ENCODE measurements at regions not wholly inside any gene's neighbourhood (a gene's known extent, or its start where the extent isn't known, plus 50 kb on each side); places are given as distances from the start of the nearest gene placed in this dataset.

GRCh38 chr1:106637566-106637965, 418.9 kb upstream of the PRMT6 start:
- DNase-seq, result no peak

- DNase-seq, result no peak
Observed at GRCh38 chr1:106646261-106646784, 410.2 kb upstream of the PRMT6 start.

GRCh38 chr1:106646816-106647215, 409.7 kb upstream of the PRMT6 start:
- DNase-seq, result no peak

GRCh38 chr1:106651028-106651762, 405.3 kb upstream of the PRMT6 start:
- DNase-seq, result no peak

GRCh38 chr1:106659490-106660244, 396.8 kb upstream of the PRMT6 start:
- DNase-seq, result no peak

- DNase-seq, result no peak
Observed at GRCh38 chr1:106675558-106675957, 380.9 kb upstream of the PRMT6 start.

GRCh38 chr1:106676021-106676420, 380.5 kb upstream of the PRMT6 start:
- DNase-seq, result no peak

- no peak for DNase-seq
Observed at GRCh38 chr1:106677181-106677580, 379.3 kb upstream of the PRMT6 start.

GRCh38 chr1:106677721-106678120, 378.8 kb upstream of the PRMT6 start:
- no peak for DNase-seq

- DNase-seq, result no peak
Observed at GRCh38 chr1:106678279-106679050, 378.0 kb upstream of the PRMT6 start.

- DNase-seq, result no peak
Observed at GRCh38 chr1:106680216-106680615, 376.3 kb upstream of the PRMT6 start.

GRCh38 chr1:106680776-106681344, 375.6 kb upstream of the PRMT6 start:
- DNase-seq, result no peak

- DNase-seq, result no peak
Observed at GRCh38 chr1:106681939-106682522, 374.4 kb upstream of the PRMT6 start.

- DNase-seq, result no peak
Observed at GRCh38 chr1:106688446-106688845, 368.0 kb upstream of the PRMT6 start.

GRCh38 chr1:106698660-106699059, 357.8 kb upstream of the PRMT6 start:
- no peak for DNase-seq

- DNase-seq, result no peak
Observed at GRCh38 chr1:106699433-106699832, 357.0 kb upstream of the PRMT6 start.

GRCh38 chr1:106700211-106700610, 356.3 kb upstream of the PRMT6 start:
- no peak for DNase-seq

- DNase-seq, result no peak
Observed at GRCh38 chr1:106705971-106706370, 350.5 kb upstream of the PRMT6 start.

GRCh38 chr1:106717591-106717990, 338.9 kb upstream of the PRMT6 start:
- DNase-seq, result no peak

- no peak for DNase-seq
Observed at GRCh38 chr1:106721790-106722189, 334.7 kb upstream of the PRMT6 start.

- no peak for DNase-seq
Observed at GRCh38 chr1:106722466-106722865, 334.0 kb upstream of the PRMT6 start.

- DNase-seq, result no peak
Observed at GRCh38 chr1:106727171-106727570, 329.3 kb upstream of the PRMT6 start.

Measured in hematopoietic multipotent progenitor cell treated with erythropoietin and hydrocortisone succinate and interleukin-3 and kit ligand, for 6 days (in vitro differentiated cells).